ENCODE measurements at regions not wholly inside any gene's neighbourhood (a gene's known extent, or its start where the extent isn't known, plus 50 kb on each side); places are given as distances from the start of the nearest gene placed in this dataset.

DNA sequence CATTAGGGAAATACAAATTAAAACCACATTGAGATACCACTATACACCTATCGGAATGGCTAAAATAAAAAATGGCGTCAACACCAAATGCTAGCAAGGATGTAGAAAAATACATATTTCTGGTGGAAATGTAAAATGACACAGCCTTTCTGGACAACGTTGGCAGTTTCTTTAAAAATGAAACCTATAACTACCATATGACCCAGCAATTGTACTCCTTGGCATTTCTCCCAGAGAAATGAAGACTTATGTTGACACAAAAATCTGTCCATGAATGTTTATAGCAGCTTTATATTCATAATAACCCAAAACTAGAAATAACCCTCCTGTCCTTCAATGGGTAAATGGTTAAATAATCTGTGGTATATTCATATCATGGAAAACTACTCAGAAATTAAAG, 188.7 kb upstream of the RAD23B start:
- intact Hi-C loops (cut with DNase I, micrococcal nuclease): no loop called here
- H3K27ac Mint-ChIP-seq: no peak overlapping the region
- ATAC-seq (no peak), DNase-seq (no peak)
- no peak overlapping the region for H3K4me3 Mint-ChIP-seq
- H3K36me3 Mint-ChIP-seq (ENCODE audit: low read depth): no peaks in the 10 kb centered on the region
- POLR2A ChIA-PET: no interaction called here
- no peaks in the 10 kb centered on the region for H3K4me1 Mint-ChIP-seq
- CTCF ChIA-PET: no interaction called here
- H3K9me3 Mint-ChIP-seq (ENCODE audit: low read depth): no peaks in the 10 kb centered on the region
- H3K27me3 Mint-ChIP-seq: no peaks in the 10 kb centered on the region

DNA sequence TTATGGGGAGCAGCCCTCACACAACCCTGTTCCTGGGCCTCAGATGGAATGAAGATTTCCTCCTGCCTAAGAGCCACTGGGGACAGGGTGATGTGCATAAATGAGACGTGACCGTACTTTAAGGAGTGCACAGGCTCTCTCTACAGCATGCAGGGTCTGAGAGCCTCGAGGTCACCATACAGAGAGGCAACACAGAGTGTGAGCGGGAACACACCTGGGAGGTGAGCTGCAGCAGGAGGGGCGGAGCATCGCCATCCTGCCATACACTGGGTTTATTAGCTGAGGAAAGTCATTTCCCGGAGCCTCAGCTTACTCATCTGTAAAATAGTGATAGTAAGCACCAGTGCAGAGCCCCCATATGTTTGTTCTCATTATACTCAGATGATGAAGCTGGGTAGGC, 182.5 kb upstream of the RAD23B start:
- ChIA-PET POLR2A (no interaction called here), CTCF (no interaction called here)
- no peak for DNase-seq
- intact Hi-C loops (cut with DNase I, micrococcal nuclease): no loop called here
- no peaks in the 10 kb centered on the region for H3K4me1 Mint-ChIP-seq
- no peak overlapping the region for H3K27ac Mint-ChIP-seq
- H3K9me3 Mint-ChIP-seq (ENCODE audit: low read depth): no peaks in the 10 kb centered on the region
- ATAC-seq: no peak
- H3K4me3 Mint-ChIP-seq: no peak overlapping the region
- peaks cover 3% of the 10 kb centered on the region for H3K27me3 Mint-ChIP-seq
- H3K36me3 Mint-ChIP-seq (ENCODE audit: low read depth): no peaks in the 10 kb centered on the region

DNA sequence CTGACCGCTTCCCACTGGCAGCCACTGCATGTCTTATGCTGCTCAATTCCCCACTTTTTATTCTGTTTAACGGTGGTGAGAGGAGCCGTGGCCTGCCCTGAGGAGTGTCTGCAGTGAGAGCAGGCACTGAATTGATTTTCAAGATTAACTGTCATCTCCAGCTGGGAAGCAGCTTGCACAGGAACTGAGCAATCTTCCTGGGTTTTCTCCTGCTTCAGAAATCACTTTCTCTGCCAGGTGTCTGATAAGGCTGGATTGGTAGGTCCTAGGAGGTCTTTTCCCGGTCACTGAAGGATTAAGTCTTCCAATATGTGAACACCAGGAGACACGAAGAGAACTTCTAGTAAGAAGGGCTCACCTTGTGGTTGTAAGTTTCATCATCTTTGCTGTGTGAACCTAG, 181.1 kb upstream of the RAD23B start:
- intact Hi-C loops (cut with DNase I, micrococcal nuclease): no loop called here
- POLR2A ChIA-PET: no interaction called here
- CTCF ChIA-PET: interaction anchor here (0.7 kb wide), 1 partner anchor 1884 kb away, joined by 3 read pairs; no protein-coding TSS in a partner anchor
- Mint-ChIP-seq H3K9me3 (ENCODE audit: low read depth) (no peaks in the 10 kb centered on the region), H3K27ac (no peak overlapping the region), H3K27me3 (peaks cover 3% of the 10 kb centered on the region), H3K36me3 (ENCODE audit: low read depth) (no peaks in the 10 kb centered on the region), H3K4me1 (no peaks in the 10 kb centered on the region), H3K4me3 (no peak overlapping the region)
- DNase-seq (no peak), ATAC-seq (no peak)

DNA sequence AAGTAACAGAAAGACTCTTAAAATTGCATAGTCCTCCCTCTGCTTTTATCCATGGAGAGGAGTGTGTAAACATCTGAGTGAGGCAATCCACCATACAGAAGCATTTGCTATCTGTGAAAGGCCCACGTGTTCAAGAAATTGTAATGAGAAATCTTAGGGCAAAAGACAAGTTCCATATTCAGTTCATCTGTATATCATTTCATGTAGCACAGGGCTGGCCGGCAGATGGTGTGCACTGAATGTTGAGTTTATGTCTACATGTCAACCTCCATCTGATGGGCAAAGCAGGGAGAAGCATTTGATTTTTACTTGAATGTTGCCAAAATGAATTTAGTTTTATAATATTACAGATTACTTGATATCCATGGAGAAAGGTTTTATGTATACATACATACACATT, 179.5 kb upstream of the RAD23B start:
- no peak overlapping the region for H3K27ac Mint-ChIP-seq
- H3K9me3 Mint-ChIP-seq (ENCODE audit: low read depth): no peaks in the 10 kb centered on the region
- ATAC-seq (no peak), DNase-seq (no peak)
- no peaks in the 10 kb centered on the region for H3K4me1 Mint-ChIP-seq
- H3K27me3 Mint-ChIP-seq: peaks cover 5% of the 10 kb centered on the region
- ChIA-PET CTCF (no interaction called here), POLR2A (no interaction called here)
- H3K4me3 Mint-ChIP-seq: no peak overlapping the region
- intact Hi-C loops (cut with DNase I, micrococcal nuclease): no loop called here
- H3K36me3 Mint-ChIP-seq (ENCODE audit: low read depth): no peaks in the 10 kb centered on the region

DNA sequence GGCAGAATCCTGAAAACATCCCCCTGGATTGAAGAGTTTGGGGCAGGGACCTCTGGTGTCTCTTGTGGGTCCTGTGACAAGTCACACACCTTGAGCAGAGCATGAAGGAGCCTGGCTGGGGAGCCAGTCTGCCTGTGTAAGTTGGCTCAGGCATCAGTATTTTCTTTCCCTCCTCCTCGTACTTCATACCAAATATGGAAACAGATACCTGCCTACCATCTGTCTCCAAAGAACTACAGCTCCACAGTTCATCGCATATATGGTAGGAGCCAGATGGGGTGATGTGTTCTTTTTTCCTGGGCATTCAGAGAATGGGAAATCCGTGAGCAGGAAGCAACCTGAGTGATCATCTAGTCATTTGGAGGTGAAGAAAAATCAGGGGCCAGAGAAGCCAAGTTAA, 177.3 kb upstream of the RAD23B start:
- no peak overlapping the region for H3K27ac Mint-ChIP-seq
- POLR2A ChIA-PET: no interaction called here
- no peaks in the 10 kb centered on the region for H3K36me3 Mint-ChIP-seq (ENCODE audit: low read depth)
- CTCF ChIA-PET: no interaction called here
- H3K4me3 Mint-ChIP-seq: no peak overlapping the region
- H3K9me3 Mint-ChIP-seq (ENCODE audit: low read depth): peaks cover 2% of the 10 kb centered on the region
- H3K27me3 Mint-ChIP-seq: peaks cover 15% of the 10 kb centered on the region
- intact Hi-C loops (cut with DNase I, micrococcal nuclease): no loop called here
- ATAC-seq (no peak), DNase-seq (no peak)
- no peaks in the 10 kb centered on the region for H3K4me1 Mint-ChIP-seq

DNA sequence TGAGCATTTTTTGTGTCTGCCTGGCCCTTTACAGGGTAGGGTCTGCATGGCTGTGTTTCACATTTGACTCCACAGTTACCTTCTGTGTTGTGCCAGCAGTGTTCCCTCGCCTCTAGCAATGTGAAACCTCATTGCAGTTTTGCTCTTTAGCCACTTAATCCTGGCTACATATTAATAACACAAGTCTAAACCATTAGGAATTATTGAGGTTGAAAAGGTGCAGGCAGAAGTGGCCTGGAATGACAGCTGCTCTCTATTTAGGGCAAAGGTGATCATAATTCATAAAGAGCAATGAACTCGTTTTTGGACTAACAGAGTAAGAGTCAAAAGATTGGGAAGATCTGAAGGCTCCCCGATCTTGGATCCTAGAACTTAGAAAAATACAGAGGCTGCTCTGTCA, 176.7 kb upstream of the RAD23B start:
- Mint-ChIP-seq H3K36me3 (ENCODE audit: low read depth) (no peaks in the 10 kb centered on the region), H3K4me3 (no peak overlapping the region), H3K9me3 (ENCODE audit: low read depth) (peaks cover 2% of the 10 kb centered on the region), H3K27ac (no peak overlapping the region), H3K4me1 (no peaks in the 10 kb centered on the region), H3K27me3 (peaks cover 15% of the 10 kb centered on the region)
- POLR2A ChIA-PET: no interaction called here
- CTCF ChIA-PET: no interaction called here
- intact Hi-C loops (cut with DNase I, micrococcal nuclease): no loop called here
- ATAC-seq (no peak), DNase-seq (no peak)

DNA sequence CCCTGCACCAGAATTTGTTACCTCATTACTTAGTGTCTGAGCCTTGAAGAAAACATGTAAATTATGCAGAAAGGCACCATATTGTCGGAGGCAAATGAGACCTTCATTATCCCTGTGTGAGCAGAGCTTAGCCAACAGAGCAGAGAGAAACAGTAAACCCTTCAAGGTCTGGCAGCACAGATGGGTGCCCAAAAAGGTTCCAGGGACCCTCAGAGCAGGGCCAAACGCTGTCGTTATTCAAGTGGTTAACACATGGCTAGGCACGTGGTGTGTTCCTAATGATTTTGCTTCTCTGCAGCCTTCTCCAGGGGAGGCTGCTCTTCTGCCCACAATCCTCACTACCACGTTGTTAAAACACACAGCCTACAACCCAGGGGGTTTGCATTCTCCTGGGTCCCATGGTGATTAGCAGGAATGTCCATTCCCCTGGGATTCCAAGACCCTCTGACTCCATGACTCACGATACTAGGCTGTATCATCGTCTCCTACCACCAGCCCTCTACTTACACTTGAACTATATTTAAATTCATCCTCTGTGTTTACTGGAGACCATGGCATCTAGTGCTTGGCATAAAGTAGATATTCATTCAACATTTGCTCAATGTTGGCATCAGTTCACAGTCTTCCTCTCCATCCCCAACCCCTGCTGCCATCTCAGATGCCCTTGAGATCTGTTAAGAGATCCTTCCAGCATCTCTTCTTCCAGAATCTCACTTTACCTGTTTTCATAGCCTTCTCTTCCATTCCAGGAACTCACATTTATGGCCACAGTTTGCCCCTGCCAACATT, 174.5 kb upstream of the RAD23B start:
- H3K9me3 Mint-ChIP-seq (ENCODE audit: low read depth): peaks cover 2% of the 10 kb centered on the region
- no peak overlapping the region for H3K4me3 Mint-ChIP-seq
- no peaks in the 10 kb centered on the region for H3K36me3 Mint-ChIP-seq (ENCODE audit: low read depth)
- DNase-seq: no peak
- H3K27me3 Mint-ChIP-seq: peaks cover 21% of the 10 kb centered on the region
- ChIA-PET POLR2A (no interaction called here), CTCF (no interaction called here)
- ATAC-seq: no peak
- H3K27ac Mint-ChIP-seq: no peak overlapping the region
- no peaks in the 10 kb centered on the region for H3K4me1 Mint-ChIP-seq
- intact Hi-C loops (cut with DNase I, micrococcal nuclease): no loop called here

DNA sequence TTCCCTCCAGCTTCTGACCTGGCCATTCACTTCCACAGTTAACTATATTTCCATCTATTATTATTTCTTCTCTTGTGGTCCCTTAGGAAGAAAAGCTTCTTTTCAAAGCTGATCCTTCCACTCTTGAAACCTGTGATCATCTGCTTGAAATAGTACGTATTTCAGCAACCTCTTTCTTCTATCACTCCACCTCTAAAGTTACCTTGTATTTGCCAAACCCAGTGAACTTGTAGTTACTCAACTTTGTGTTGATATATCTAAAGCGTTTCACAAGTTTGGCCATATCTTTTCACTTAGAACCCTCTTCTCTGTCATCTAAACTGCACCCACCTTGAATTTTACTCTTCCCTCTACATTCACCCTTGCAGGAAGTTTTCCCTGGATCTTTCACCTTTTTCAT, 173.8 kb upstream of the RAD23B start:
- no peak for DNase-seq
- H3K9me3 Mint-ChIP-seq (ENCODE audit: low read depth): peaks cover 2% of the 10 kb centered on the region
- no peaks in the 10 kb centered on the region for H3K4me1 Mint-ChIP-seq
- CTCF ChIA-PET: no interaction called here
- no peaks in the 10 kb centered on the region for H3K36me3 Mint-ChIP-seq (ENCODE audit: low read depth)
- intact Hi-C loops (cut with DNase I, micrococcal nuclease): no loop called here
- POLR2A ChIA-PET: no interaction called here
- no peak for ATAC-seq
- no peak overlapping the region for H3K4me3 Mint-ChIP-seq
- peaks cover 23% of the 10 kb centered on the region for H3K27me3 Mint-ChIP-seq
- no peak overlapping the region for H3K27ac Mint-ChIP-seq

DNA sequence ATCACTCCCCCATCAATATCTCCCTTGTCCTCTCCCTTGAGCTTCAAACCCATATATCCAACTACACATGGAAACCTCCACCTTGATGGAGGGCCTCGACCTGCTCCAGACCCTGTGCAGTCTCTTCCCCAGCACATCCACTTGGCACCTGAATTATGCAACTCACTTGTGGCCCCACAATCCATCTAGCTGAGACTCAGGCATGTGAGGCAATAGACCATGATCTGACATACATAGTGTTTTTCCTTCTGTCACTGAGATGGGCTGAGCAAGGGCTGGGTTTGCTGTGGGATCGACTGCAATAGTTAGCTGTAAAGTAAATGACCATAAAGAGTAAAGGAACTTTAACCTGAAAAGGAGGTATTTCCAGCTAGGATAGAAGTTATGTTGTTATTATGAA, 172.9 kb upstream of the RAD23B start:
- CTCF ChIA-PET: no interaction called here

DNA sequence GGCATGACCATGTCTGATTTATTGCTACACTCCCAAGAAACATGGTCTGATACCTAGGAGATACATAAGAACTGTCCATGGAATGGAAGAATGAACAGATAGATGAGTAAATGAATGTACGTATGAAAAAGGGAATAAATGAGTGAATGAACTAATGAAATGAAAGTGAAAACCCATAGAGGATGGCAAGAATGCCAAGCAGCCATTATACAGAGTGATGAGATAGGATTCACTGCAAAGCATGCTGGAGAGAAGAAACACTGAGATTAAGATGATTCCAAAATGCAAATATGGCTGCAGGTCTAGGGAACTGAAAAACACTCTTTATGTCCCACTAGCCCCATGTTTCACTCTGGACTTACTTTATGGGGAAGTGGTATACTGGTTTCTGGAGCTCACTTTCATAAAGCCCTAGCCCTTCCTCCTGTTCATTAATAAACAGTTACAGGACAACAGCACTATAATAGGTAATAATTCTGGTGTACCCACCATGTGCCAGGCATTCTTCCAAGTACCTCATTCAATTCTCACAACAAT, 170.3 kb upstream of the RAD23B start:
- H3K36me3 Mint-ChIP-seq (ENCODE audit: low read depth): no peaks in the 10 kb centered on the region
- peaks cover 24% of the 10 kb centered on the region for H3K27me3 Mint-ChIP-seq
- no peaks in the 10 kb centered on the region for H3K4me1 Mint-ChIP-seq
- no peak overlapping the region for H3K4me3 Mint-ChIP-seq
- H3K9me3 Mint-ChIP-seq (ENCODE audit: low read depth): peaks cover 2% of the 10 kb centered on the region
- no peak for DNase-seq
- no peak for ATAC-seq
- POLR2A ChIA-PET: no interaction called here
- intact Hi-C loops (cut with DNase I, micrococcal nuclease): no loop called here
- CTCF ChIA-PET: no interaction called here
- no peak overlapping the region for H3K27ac Mint-ChIP-seq

More for the DNA sequence above, 172.9 kb upstream of the RAD23B start:
- ATAC-seq (no peak), DNase-seq (no peak)
- POLR2A ChIA-PET: no interaction called here
- Mint-ChIP-seq H3K36me3 (ENCODE audit: low read depth) (no peaks in the 10 kb centered on the region), H3K4me1 (no peaks in the 10 kb centered on the region), H3K9me3 (ENCODE audit: low read depth) (peaks cover 2% of the 10 kb centered on the region), H3K27ac (no peak overlapping the region), H3K4me3 (no peak overlapping the region), H3K27me3 (peaks cover 23% of the 10 kb centered on the region)
- intact Hi-C loops (cut with DNase I, micrococcal nuclease): no loop called here

DNA sequence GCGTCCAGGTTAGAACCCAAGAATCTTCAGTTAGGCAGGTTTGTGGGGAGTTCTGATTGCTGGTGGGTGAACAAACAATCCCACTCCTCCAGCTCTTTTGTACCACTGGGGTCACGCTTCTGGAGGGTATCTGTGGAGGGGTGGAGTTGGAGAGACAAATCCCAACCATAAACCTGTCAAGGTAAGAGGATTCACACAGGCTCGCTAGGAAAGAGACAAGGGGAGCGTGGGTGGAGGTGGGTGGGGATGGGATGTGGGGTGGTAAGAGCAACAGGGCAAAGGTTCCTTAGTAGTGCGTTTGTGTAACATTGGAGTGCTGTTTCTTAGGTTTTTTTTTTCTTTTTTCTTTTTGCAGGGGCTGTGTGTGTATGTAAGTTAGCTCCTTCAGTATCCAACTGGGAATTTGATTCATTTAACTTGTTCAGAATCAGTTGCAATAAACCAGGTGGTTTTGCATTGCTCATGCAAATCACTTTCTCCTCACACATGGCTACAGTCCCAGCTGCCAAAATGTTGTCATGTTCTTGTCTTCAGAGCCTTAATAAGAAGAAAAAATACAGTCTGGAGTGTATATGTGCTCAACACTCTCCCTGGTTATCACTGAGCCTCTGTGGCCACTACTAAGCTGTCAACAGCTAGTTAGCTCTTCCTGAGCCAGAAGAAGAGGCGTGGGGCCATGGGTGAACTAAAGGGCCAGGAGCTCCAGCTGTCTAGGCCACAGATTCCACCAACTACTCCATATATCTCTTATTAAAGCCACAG, 164.0 kb upstream of the RAD23B start:
- H3K36me3 Mint-ChIP-seq (ENCODE audit: low read depth): no peaks in the 10 kb centered on the region
- ChIA-PET CTCF (interaction anchor here (1.2 kb wide), 1 partner anchor 19 kb away, joined by 3 read pairs; no protein-coding TSS in a partner anchor), POLR2A (no interaction called here)
- no peak overlapping the region for H3K4me3 Mint-ChIP-seq
- no peaks in the 10 kb centered on the region for H3K9me3 Mint-ChIP-seq (ENCODE audit: low read depth)
- no peak for DNase-seq
- peaks cover 13% of the 10 kb centered on the region for H3K27me3 Mint-ChIP-seq
- no peak for ATAC-seq
- H3K27ac Mint-ChIP-seq: no peak overlapping the region
- H3K4me1 Mint-ChIP-seq: no peaks in the 10 kb centered on the region
- intact Hi-C loops (cut with DNase I, micrococcal nuclease): no loop called here

DNA sequence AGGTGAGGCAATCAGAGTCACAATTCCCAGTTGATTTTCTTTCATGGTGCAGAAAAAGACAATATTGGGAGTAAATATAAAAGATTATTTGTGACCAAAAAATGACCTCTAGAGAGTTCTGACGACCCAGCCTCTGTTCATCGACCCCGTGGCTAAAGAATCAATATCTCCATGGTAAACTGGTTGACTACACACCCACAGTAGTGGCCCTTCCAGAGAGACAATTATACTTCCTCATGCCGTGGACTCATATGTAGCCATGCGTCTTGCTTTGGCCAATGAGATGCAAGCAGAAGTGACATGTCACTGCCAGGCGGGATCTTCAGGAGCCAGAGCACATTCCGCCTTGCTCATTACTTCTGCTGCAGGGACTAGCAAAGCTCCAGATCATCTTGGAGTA, 163.3 kb upstream of the RAD23B start:
- ChIA-PET CTCF (no interaction called here), POLR2A (no interaction called here)
- DNase-seq (no peak), ATAC-seq (no peak)
- no peak overlapping the region for H3K27ac Mint-ChIP-seq
- no peaks in the 10 kb centered on the region for H3K4me1 Mint-ChIP-seq
- H3K27me3 Mint-ChIP-seq: peaks cover 11% of the 10 kb centered on the region
- no peak overlapping the region for H3K4me3 Mint-ChIP-seq
- no peaks in the 10 kb centered on the region for H3K9me3 Mint-ChIP-seq (ENCODE audit: low read depth)
- intact Hi-C loops (cut with DNase I, micrococcal nuclease): no loop called here
- no peaks in the 10 kb centered on the region for H3K36me3 Mint-ChIP-seq (ENCODE audit: low read depth)
